Psoas muscle (tissue), 7 donors: ENCODE measurements at regions not wholly inside any gene's neighbourhood (a gene's known extent, or its start where the extent isn't known, plus 50 kb on each side); places are given as distances from the start of the nearest gene placed in this dataset.

Experiments used
- ATAC-seq, 4 donors: fragments of 200-7000 bp; cut with Tn5 transposase; one replicate each; pipeline ENCODE4 v1.9.1; 2020; ENCODE audit warnings: moderate library complexity in 3 of 4, mild to moderate bottlenecking in 2 of 4
- DNase-seq, 2 donors: peaks; one replicate each; pipeline ENCODE4 v3.0.0-alpha.2; 2020
- H3K27ac ChIP-seq: fragments of 200-600 bp; one replicate; pipeline ENCODE4 v1.8.0; 2022
- H3K27me3 ChIP-seq, 3 donors: fragments of 200-600 bp in 1 of 3; one replicate each; pipeline versions ENCODE4 v1.6.1 to v1.8.0; 2013 to 2022; ENCODE audit warnings: low read length in 2 of 3, mild to moderate bottlenecking in 2 of 3, moderate library complexity in 1 of 3; ENCODE audit not compliant: insufficient read depth in 3 of 3
- H3K36me3 ChIP-seq, 2 donors: fragments of 200-600 bp in 1 of 2; one replicate each; pipeline versions ENCODE4 v1.6.1 to v1.8.0; 2013 to 2022; ENCODE audit warnings: low read depth in 1 of 2, mild to moderate bottlenecking in 1 of 2, moderate library complexity in 1 of 2; ENCODE audit not compliant: insufficient read depth in 1 of 2
- H3K4me1 ChIP-seq: fragments of 200-600 bp; one replicate; pipeline ENCODE4 v1.8.0; 2022
- H3K4me3 ChIP-seq: fragments of 200-600 bp; one replicate; pipeline ENCODE4 v1.8.0; 2022; ENCODE audit warnings: mild to moderate bottlenecking
- H3K9me3 ChIP-seq: fragments of 200-600 bp; one replicate; pipeline ENCODE4 v1.8.0; 2022
- WGBS, 3 donors: extraction: QIAGEN DNeasy Blood & Tissue Kit; methylation state at CpG; one replicate each; pipeline versions ENCODE4 v1.1.6 to v1.1.7; 2013; 5-methylcytosine and 5-hydroxymethylcytosine counted together
- intact Hi-C, 2 donors: fragments of 100-400 bp; cut with DNase I; formaldehyde crosslinking; loops; one replicate each; pipeline versions ENCODE4 v1.11.0 to v1.14.2; 2022
- TF ChIP-seq, protein P1 (sequence below): fragments of 200-600 bp; IDR thresholded peaks from one replicate; pipeline ENCODE4 v1.8.0; 2022; ENCODE audit warnings: antibody characterized with exemption
- donor health status: healthy with polysubstance abuse.
- donor health status: DM: no; HTN: no; CAD: no; lungs with moderate emphysema.
- donor health status: Bipolar disorder and iron deficiency.
- donor health status: healthy.
- donor health status: DM: yes; HTN: yes; CAD: no.
- donor health status: DM: no; HTN: no; CAD: no.
- donor health status: DM: yes; HTN: yes; CAD: no.

DNA sequence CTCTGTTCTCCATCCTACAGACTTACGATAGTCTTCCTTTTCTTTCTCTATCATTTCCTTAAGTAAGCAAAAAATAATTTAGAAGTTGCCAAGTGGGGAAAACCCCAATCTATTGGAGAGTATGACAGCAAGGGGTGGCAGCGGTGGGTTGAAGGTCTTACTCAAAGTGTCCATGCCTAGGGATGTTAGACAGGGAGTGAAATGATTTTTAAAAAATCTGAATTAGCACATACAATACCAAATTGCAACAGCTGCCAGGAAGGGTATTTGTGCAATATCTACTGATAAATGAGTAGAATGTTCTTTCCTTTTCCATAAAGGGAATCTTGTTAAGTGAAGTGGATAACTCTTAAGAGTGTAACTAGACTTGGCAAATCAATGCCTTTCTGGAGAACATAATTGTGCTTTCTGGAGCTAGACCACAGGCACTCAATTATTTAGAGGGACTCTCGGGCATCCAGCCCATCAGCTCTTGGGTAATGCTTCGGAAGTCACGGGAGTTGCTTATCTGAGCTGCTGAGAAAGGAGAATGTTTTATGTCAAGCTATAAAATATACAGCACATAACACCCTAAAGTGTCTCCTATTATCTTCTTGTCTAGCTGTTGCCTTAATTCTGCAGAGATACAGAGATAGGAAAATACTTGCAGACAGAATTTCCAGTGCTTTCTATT, 151.5 kb downstream of the KCNJ2 start:
- Histone ChIP-seq H3K27me3 (no peaks in the 10 kb centered on the region), H3K27ac (no peak overlapping the region), H3K9me3 (no peaks in the 10 kb centered on the region), H3K4me1 (peaks cover 14% of the 10 kb centered on the region), H3K36me3 (no peaks in the 10 kb centered on the region), H3K4me3 (no peak overlapping the region)
- TF ChIP-seq, protein P1, sequence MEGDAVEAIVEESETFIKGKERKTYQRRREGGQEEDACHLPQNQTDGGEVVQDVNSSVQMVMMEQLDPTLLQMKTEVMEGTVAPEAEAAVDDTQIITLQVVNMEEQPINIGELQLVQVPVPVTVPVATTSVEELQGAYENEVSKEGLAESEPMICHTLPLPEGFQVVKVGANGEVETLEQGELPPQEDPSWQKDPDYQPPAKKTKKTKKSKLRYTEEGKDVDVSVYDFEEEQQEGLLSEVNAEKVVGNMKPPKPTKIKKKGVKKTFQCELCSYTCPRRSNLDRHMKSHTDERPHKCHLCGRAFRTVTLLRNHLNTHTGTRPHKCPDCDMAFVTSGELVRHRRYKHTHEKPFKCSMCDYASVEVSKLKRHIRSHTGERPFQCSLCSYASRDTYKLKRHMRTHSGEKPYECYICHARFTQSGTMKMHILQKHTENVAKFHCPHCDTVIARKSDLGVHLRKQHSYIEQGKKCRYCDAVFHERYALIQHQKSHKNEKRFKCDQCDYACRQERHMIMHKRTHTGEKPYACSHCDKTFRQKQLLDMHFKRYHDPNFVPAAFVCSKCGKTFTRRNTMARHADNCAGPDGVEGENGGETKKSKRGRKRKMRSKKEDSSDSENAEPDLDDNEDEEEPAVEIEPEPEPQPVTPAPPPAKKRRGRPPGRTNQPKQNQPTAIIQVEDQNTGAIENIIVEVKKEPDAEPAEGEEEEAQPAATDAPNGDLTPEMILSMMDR, result no peak
- DNase-seq (no peak), ATAC-seq (no peak)
- intact Hi-C loops, result no loop called here
- WGBS, 3 donors, result 51 to 67% (median 63%) methylated on average over 5 of the region's 5 CpGs

DNA sequence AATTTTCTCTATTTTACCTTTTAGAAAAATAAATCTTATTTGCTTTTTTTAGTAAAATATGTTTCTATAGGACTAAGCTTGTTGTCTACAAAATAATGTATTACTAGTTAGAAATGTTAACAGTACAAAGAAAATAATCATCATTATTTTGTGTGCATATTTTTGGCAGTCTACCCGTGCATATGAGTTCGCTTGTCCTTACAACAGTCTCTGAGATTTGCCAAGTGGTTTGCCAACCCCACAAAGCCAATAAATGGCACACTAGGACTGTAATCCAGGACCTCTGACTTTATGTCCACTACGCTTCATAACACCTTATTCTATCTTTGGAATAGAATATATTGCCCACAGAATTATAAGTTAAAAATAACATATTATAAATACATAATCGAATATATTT, 152.0 kb downstream of the KCNJ2 start:
- intact Hi-C loops, result no loop called here
- Histone ChIP-seq H3K36me3 (no peaks in the 10 kb centered on the region), H3K9me3 (no peaks in the 10 kb centered on the region), H3K4me1 (peaks cover 14% of the 10 kb centered on the region), H3K27me3 (no peaks in the 10 kb centered on the region), H3K27ac (no peak overlapping the region), H3K4me3 (no peak overlapping the region)
- WGBS, 3 donors, result 57 to 62% (median 58%) methylated on average over 4 of the region's 4 CpGs
- DNase-seq (no peak), ATAC-seq (no peak)
- TF ChIP-seq, protein P1, result no peak

GRCh38 chr17:70323269-70323668, 153.9 kb downstream of the KCNJ2 start:
- H3K9me3 ChIP-seq, result no peaks in the 10 kb centered on the region
- ATAC-seq (no peak), DNase-seq (no peak)
- no peaks in the 10 kb centered on the region for H3K27me3 ChIP-seq
- H3K4me1 ChIP-seq, result peaks cover under 1% of the 10 kb centered on the region
- no peaks in the 10 kb centered on the region for H3K36me3 ChIP-seq
- intact Hi-C loops, result no loop called here
- no peak overlapping the region for H3K27ac ChIP-seq
- no peak overlapping the region for H3K4me3 ChIP-seq
- TF ChIP-seq, protein P1, result no peak
- WGBS, 3 donors, result 83 to 89% (median 86%) methylated on average over 2 of the region's 2 CpGs

- H3K36me3 ChIP-seq, result no peaks in the 10 kb centered on the region
Observed at GRCh38 chr17:70324031-70324430, 154.7 kb downstream of the KCNJ2 start.

More at GRCh38 chr17:70324031-70324430, 154.7 kb downstream of the KCNJ2 start:
- intact Hi-C loops, result no loop called here
- ATAC-seq (no peak), DNase-seq (no peak)
- H3K4me3 ChIP-seq, result no peak overlapping the region
- H3K9me3 ChIP-seq, result no peaks in the 10 kb centered on the region
- TF ChIP-seq, protein P1, result no peak
- no peaks in the 10 kb centered on the region for H3K27me3 ChIP-seq
- H3K27ac ChIP-seq, result no peak overlapping the region
- WGBS, 3 donors, result 75 to 92% (median 86%) methylated on average over 1 of the region's 1 CpG
- no peaks in the 10 kb centered on the region for H3K4me1 ChIP-seq
